Thymus (tissue), 11 donors: ENCODE measurements at regions not wholly inside any gene's neighbourhood (a gene's known extent, or its start where the extent isn't known, plus 50 kb on each side); places are given as distances from the start of the nearest gene placed in this dataset.

Experiments used
- DNase-seq, 9 donors: peaks; one replicate each; pipeline ENCODE4 v3.0.0-alpha.2; 2013; ENCODE audit warnings: low spot score in 9 of 9, low read depth in 6 of 9, missing footprints in 1 of 9
- H3K27ac ChIP-seq, 2 donors: one replicate each; pipeline ENCODE4 v1.5.1; 2013; ENCODE audit warnings: control low read depth in 1 of 2, low read depth in 1 of 2, low read length in 1 of 2, mild to moderate bottlenecking in 1 of 2, moderate library complexity in 1 of 2
- H3K27me3 ChIP-seq, 2 donors: one replicate each; pipeline ENCODE4 v1.5.1; 2013; ENCODE audit warnings: low read length in 1 of 2; ENCODE audit not compliant: control insufficient read depth in 2 of 2, insufficient read depth in 1 of 2
- H3K36me3 ChIP-seq, 2 donors: one replicate each; pipeline ENCODE4 v1.5.1; 2013; ENCODE audit warnings: low read length in 1 of 2, mild to moderate bottlenecking in 1 of 2, moderate library complexity in 1 of 2; ENCODE audit not compliant: control insufficient read depth in 2 of 2, insufficient read depth in 2 of 2
- H3K4me1 ChIP-seq, 2 donors: one replicate each; pipeline ENCODE4 v1.5.1; 2013; ENCODE audit warnings: low read length in 2 of 2; ENCODE audit not compliant: control insufficient read depth in 2 of 2, insufficient read depth in 2 of 2
- H3K4me3 ChIP-seq, 2 donors: one replicate each; pipeline ENCODE4 v1.5.1; 2013; ENCODE audit warnings: low read length in 2 of 2, control low read depth in 1 of 2, mild to moderate bottlenecking in 1 of 2
- H3K9me3 ChIP-seq, 2 donors: one replicate each; pipeline ENCODE4 v1.5.1; 2013; ENCODE audit warnings: low read length in 1 of 2, mild to moderate bottlenecking in 1 of 2; ENCODE audit not compliant: control insufficient read depth in 2 of 2, insufficient read depth in 1 of 2
- WGBS: extraction: QIAGEN DNeasy Blood & Tissue Kit; methylation state at CpG from one replicate; pipeline ENCODE4 v1.1.7; 2013; 5-methylcytosine and 5-hydroxymethylcytosine counted together
- donor health status: healthy.

- peaks cover 0 to 5% of the 10 kb centered on the region in 2 donors for H3K27me3 ChIP-seq
- DNase-seq = no peak
- H3K9me3 ChIP-seq = peaks cover 0 to 6% of the 10 kb centered on the region in 2 donors
- H3K36me3 ChIP-seq = no peaks in the 10 kb centered on the region
- no peak overlapping the region for H3K27ac ChIP-seq
- 91% methylated on average over 11 of the region's 11 CpGs for WGBS
- peaks cover 0 to 3% of the 10 kb centered on the region in 2 donors for H3K4me1 ChIP-seq
- no peak overlapping the region for H3K4me3 ChIP-seq
Measured at GRCh38 chr15:69794645-69795469, 302.9 kb downstream of the TLE3 start.

DNA sequence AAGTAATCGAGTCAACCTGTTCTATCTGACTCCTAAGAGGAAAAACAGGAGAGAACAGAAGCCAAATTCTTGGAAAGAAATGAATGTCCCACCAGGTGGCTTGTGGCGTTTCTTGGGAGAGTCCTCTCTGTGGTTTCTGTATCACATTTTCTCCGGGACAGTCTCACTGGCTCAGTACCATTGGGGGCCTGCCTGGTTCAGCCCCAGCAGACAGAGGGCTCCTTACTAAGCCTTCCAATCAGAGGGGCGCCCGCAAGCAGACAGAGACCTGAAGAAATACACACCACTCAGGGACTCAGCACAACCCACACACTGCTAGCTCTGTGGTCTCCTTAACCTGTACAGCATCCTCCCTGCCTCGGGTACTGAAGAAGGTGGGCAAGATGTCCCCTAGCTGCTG, 302.1 kb downstream of the TLE3 start:
- WGBS = 64% methylated on average over 6 of the region's 6 CpGs
- DNase-seq = no peak
- Histone ChIP-seq H3K4me3 (no peak overlapping the region), H3K27me3 (peaks cover 0 to 5% of the 10 kb centered on the region in 2 donors), H3K9me3 (peaks cover 0 to 6% of the 10 kb centered on the region in 2 donors), H3K36me3 (no peaks in the 10 kb centered on the region), H3K4me1 (peaks cover 0 to 3% of the 10 kb centered on the region in 2 donors), H3K27ac (no peak overlapping the region)

DNA sequence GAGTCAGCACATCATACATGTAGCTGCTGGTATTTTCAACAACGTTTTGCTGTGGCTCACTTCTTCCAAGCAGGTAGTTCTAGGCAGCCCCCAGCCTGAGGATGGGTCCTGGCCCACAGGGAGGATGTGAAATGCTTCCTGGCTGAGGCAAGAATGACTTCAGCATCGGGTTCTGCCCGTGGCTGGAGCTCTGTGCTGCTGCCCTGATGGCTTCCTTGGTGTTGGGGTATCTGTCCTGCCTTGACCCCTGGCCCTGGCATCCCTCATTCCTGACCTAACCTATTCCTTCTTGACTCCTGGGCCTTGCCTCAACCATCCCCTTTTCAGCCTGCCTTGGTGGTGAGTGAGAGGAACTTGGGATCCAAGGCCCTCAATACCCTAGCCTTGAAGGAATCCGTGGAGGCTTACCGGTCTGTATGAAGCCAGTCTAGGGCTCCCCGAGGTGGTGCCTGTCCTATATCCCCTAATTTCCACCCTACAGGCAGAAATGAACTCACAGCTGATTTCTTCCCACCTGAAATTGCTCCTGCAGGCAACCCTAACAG, 300.6 kb downstream of the TLE3 start:
- H3K9me3 ChIP-seq = no peaks in the 10 kb centered on the region
- 59% methylated on average over 6 of the region's 6 CpGs for WGBS
- DNase-seq = no peak
- no peak overlapping the region for H3K4me3 ChIP-seq
- H3K27ac ChIP-seq = no peak overlapping the region
- no peaks in the 10 kb centered on the region for H3K36me3 ChIP-seq
- peaks cover 0 to 3% of the 10 kb centered on the region in 2 donors for H3K27me3 ChIP-seq
- H3K4me1 ChIP-seq = peaks cover 0 to 3% of the 10 kb centered on the region in 2 donors

DNA sequence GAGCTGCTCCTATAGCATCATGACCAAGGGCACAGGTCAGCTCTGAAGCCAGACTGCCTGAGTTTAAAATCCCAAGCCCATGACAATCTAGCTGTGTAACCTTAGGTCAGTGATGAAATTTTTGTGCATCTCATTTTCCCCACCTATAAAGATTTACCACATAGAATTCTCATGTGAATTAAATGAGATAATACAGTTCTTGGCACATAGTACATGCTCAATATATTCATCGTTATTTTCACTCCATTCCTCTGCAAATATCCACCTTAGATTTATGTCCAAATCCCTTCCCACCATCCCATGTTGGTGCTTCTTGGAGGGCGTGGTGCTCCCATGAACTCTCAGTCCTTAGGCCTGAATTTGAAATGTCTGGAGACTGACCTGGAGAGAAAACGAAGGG, 300.1 kb downstream of the TLE3 start:
- Histone ChIP-seq H3K36me3 (no peaks in the 10 kb centered on the region), H3K4me1 (peaks cover 0 to 5% of the 10 kb centered on the region in 2 donors), H3K27me3 (peaks cover 0 to 3% of the 10 kb centered on the region in 2 donors), H3K27ac (no peak overlapping the region), H3K9me3 (no peaks in the 10 kb centered on the region), H3K4me3 (no peak overlapping the region)
- DNase-seq = no peak
- 98% methylated on average over 3 of the region's 3 CpGs for whole genome bisulfite sequencing

- 94% methylated on average over 7 of the region's 7 CpGs for WGBS
- DNase-seq = no peak
- H3K27me3 ChIP-seq = peaks cover 0 to 3% of the 10 kb centered on the region in 2 donors
- peaks cover 0 to 6% of the 10 kb centered on the region in 2 donors for H3K4me1 ChIP-seq
- H3K36me3 ChIP-seq = no peaks in the 10 kb centered on the region
- no peak overlapping the region for H3K27ac ChIP-seq
- H3K4me3 ChIP-seq = no peak overlapping the region
- no peaks in the 10 kb centered on the region for H3K9me3 ChIP-seq
Measured at GRCh38 chr15:69798481-69799250, 299.1 kb downstream of the TLE3 start.

DNA sequence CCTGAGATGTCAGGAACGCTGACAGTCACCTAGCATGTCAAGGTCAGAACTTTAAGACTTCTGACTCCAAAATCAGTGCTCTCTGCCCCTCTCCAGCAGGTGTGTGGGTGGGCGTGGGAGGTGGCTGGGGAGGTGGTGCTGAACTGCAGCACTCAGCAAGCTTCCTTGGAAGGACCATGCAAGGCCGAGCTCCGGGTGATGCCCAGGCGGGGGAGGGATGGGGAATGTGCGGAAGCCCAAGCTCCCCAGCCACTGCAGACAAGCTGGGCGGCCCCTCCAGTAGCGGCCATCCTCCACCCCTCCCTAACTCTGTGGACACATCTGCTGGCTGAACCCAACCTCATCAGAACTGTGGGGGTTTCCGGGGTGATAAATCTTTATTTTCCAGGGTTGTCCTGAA, 296.6 kb downstream of the TLE3 start:
- Histone ChIP-seq H3K9me3 (no peaks in the 10 kb centered on the region), H3K27ac (no peak overlapping the region), H3K4me1 (peaks cover 2 to 14% of the 10 kb centered on the region in 2 donors), H3K4me3 (no peak overlapping the region), H3K27me3 (no peaks in the 10 kb centered on the region), H3K36me3 (no peaks in the 10 kb centered on the region)
- DNase-seq = no peak
- 85% methylated on average over 9 of the region's 9 CpGs for whole genome bisulfite sequencing

- no peak overlapping the region for H3K27ac ChIP-seq
- 85% methylated on average over 4 of the region's 4 CpGs for WGBS
- no peak overlapping the region for H3K4me3 ChIP-seq
- H3K36me3 ChIP-seq = no peaks in the 10 kb centered on the region
- H3K4me1 ChIP-seq = peaks cover 14 to 27% of the 10 kb centered on the region in 2 donors
- DNase-seq = no peak
- no peaks in the 10 kb centered on the region for H3K27me3 ChIP-seq
- H3K9me3 ChIP-seq = no peaks in the 10 kb centered on the region
Measured at GRCh38 chr15:69802432-69802831, 295.3 kb downstream of the TLE3 start.

- Histone ChIP-seq H3K27ac (no peak overlapping the region), H3K4me3 (no peak overlapping the region), H3K4me1 (peaks cover 14 to 38% of the 10 kb centered on the region in 2 donors), H3K36me3 (no peaks in the 10 kb centered on the region), H3K27me3 (no peaks in the 10 kb centered on the region), H3K9me3 (no peaks in the 10 kb centered on the region)
- 90% methylated on average over 3 of the region's 3 CpGs for WGBS
- DNase-seq = no peak
Measured at GRCh38 chr15:69804786-69805185, 292.9 kb downstream of the TLE3 start.
